Loucy (cell line): ENCODE measurements at regions not wholly inside any gene's neighbourhood (a gene's known extent, or its start where the extent isn't known, plus 50 kb on each side); places are given as distances from the start of the nearest gene placed in this dataset.

ENCODE experiments used
- CTCF ChIP-seq: fragments of 200-600 bp; sonication (generic); conservative IDR thresholded peaks from 2 replicates; pipeline ENCODE4 v1.5.1; 2014; ENCODE audit warnings: mild to moderate bottlenecking, antibody characterized with exemption, low read length
- EZH2phosphoT487 ChIP-seq: fragments of 200-600 bp; IDR thresholded peaks from 2 replicates; pipeline ENCODE4 v1.6.1; 2018; ENCODE audit warnings: antibody characterized with exemption, mild to moderate bottlenecking, moderate library complexity, borderline replicate concordance

- TF ChIP-seq CTCF (no peak), EZH2phosphoT487 (no peak)
Measured at GRCh38 chr2:129742415-129743180, 236.9 kb upstream of the RAB6C start.
